HFF-Myc (cell line): ENCODE measurements at regions not wholly inside any gene's neighbourhood (a gene's known extent, or its start where the extent isn't known, plus 50 kb on each side); places are given as distances from the start of the nearest gene placed in this dataset.

ENCODE experiments used
- DNase-seq: peaks from one replicate; pipeline ENCODE4 v3.0.0-alpha.2; 2011; ENCODE audit warnings: low read depth; ENCODE audit errors: extremely low read depth
- H3K4me3 ChIP-seq: replicated peaks from 2 replicates; pipeline ENCODE4 v1.5.1; 2011; ENCODE audit warnings: low read depth, mild to moderate bottlenecking, control low read depth, low read length
- CTCF ChIP-seq: IDR thresholded peaks from 2 replicates; pipeline ENCODE4 v1.5.1; 2012; ENCODE audit warnings: mild to moderate bottlenecking, low read depth, low read length, control low read depth; ENCODE audit errors: missing control alignments

GRCh38 chr1:181326348-181326747, 157.0 kb upstream of the CACNA1E start:
- H3K4me3 ChIP-seq: no peak overlapping the region
- no peak for TF ChIP-seq CTCF
- no peak for DNase-seq

- DNase-seq: no peak
- no peak for TF ChIP-seq CTCF
- no peak overlapping the region for H3K4me3 ChIP-seq
Measured at GRCh38 chr1:181327796-181328195, 155.5 kb upstream of the CACNA1E start.

GRCh38 chr1:181334724-181335123, 148.6 kb upstream of the CACNA1E start:
- H3K4me3 ChIP-seq: no peak overlapping the region
- DNase-seq: no peak
- no peak for TF ChIP-seq CTCF

GRCh38 chr1:181335631-181336030, 147.7 kb upstream of the CACNA1E start:
- H3K4me3 ChIP-seq: no peak overlapping the region
- no peak for DNase-seq
- TF ChIP-seq CTCF: no peak

- H3K4me3 ChIP-seq: no peak overlapping the region
- TF ChIP-seq CTCF: no peak
- no peak for DNase-seq
Measured at GRCh38 chr1:181341026-181341632, 142.2 kb upstream of the CACNA1E start.

GRCh38 chr1:181344091-181344490, 139.2 kb upstream of the CACNA1E start:
- no peak for DNase-seq
- H3K4me3 ChIP-seq: no peak overlapping the region
- TF ChIP-seq CTCF: no peak

GRCh38 chr1:181345146-181345545, 138.2 kb upstream of the CACNA1E start:
- H3K4me3 ChIP-seq: no peak overlapping the region
- DNase-seq: no peak
- TF ChIP-seq CTCF: no peak
